ENCODE measurements at regions not wholly inside any gene's neighbourhood (a gene's known extent, or its start where the extent isn't known, plus 50 kb on each side); places are given as distances from the start of the nearest gene placed in this dataset.

DNA sequence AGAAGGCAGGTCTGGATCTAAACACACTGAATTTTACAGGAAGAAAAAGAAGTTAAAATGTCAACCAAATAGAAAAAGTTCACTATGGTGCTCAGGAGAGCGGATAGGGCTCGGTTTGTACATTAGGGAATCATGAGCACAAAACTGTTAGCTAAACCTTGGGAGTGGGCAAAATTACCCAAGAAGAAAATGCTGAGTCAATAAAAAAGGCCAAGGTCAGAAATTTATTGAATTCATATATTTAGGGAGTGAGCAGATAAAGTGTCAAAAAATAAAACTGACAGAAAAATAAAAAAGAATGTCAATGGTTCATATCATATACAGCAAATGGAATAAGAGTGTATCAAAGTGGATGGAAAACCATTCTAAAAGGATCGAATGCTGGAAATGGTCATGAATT is 452.5 kb upstream of the SMIM31 start:
- TF ChIP-seq EZH2 (IDR thresholded peaks at IDR 0.05; ENCODE audit: borderline replicate concordance, insufficient read depth, low read length, poor library complexity, severe bottlenecking) (no peak), TAF1 (IDR thresholded peaks at IDR 0.05; ENCODE audit: low read depth) (no peak), EP300 (conservative IDR thresholded peaks at IDR 0.05; ENCODE audit: poor library complexity, severe bottlenecking) (no peak), MXI1 (conservative IDR thresholded peaks at IDR 0.05; ENCODE audit: poor library complexity, severe bottlenecking) (no peak), RAD21 (conservative IDR thresholded peaks at IDR 0.05) (no peak), REST (IDR thresholded peaks at IDR 0.05; ENCODE audit: borderline replicate concordance) (no peak), POLR2AphosphoS5 (IDR thresholded peaks at IDR 0.05) (no peak), SMC3 (conservative IDR thresholded peaks at IDR 0.05; ENCODE audit: poor library complexity) (no peak)
- TF ChIP-seq, protein P1, sequence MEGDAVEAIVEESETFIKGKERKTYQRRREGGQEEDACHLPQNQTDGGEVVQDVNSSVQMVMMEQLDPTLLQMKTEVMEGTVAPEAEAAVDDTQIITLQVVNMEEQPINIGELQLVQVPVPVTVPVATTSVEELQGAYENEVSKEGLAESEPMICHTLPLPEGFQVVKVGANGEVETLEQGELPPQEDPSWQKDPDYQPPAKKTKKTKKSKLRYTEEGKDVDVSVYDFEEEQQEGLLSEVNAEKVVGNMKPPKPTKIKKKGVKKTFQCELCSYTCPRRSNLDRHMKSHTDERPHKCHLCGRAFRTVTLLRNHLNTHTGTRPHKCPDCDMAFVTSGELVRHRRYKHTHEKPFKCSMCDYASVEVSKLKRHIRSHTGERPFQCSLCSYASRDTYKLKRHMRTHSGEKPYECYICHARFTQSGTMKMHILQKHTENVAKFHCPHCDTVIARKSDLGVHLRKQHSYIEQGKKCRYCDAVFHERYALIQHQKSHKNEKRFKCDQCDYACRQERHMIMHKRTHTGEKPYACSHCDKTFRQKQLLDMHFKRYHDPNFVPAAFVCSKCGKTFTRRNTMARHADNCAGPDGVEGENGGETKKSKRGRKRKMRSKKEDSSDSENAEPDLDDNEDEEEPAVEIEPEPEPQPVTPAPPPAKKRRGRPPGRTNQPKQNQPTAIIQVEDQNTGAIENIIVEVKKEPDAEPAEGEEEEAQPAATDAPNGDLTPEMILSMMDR (IDR thresholded peaks at IDR 0.05; ENCODE audit: poor library complexity, severe bottlenecking), result no peak
